ENCODE measurements at regions not wholly inside any gene's neighbourhood (a gene's known extent, or its start where the extent isn't known, plus 50 kb on each side); places are given as distances from the start of the nearest gene placed in this dataset.

DNA sequence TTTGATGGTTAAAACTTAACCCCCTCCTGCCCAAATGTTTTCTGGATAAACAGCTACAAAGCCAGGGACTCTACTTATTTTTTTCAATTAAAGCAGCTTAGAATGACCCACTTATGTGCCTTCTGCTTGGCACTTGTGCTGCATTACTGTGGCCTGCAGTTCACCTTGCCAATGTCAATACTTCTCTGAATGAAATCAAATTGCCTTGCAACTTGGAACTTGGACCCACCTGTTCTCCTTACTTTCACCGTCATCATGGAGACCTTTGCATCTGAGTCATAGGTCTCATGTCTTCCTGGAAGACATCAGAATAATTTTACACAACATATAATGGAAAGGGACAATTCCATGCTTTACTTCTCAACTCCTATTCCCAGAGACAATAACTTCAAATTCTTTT lies 92.1 kb upstream of the FHL2 start:
- WGBS, 2 donors (ENCODE audit: extremely low coverage in 2 of 2, insufficient read length in 2 of 2, insufficient replicate concordance in 1 of 2), result no CpG with 5 or more reads among the region's 1 CpG
- Histone ChIP-seq H3K23ac (ENCODE audit: low read depth, low read length, poor library complexity) (no peak overlapping the region), H3K36me3 (replicated peaks in 1 of 2; ENCODE audit: control insufficient read depth in 2 of 2, insufficient read depth in 2 of 2, low read length in 2 of 2) (no peaks in the 10 kb centered on the region), H3K14ac (ENCODE audit: low read length) (no peak overlapping the region), H2BK120ac (ENCODE audit: low read depth, low read length) (no peak overlapping the region), H3K9me3 (replicated peaks in 1 of 2; ENCODE audit: control insufficient read depth in 2 of 2, insufficient read depth in 1 of 2, low read depth in 1 of 2, low read length in 2 of 2) (peaks cover 0 to 2% of the 10 kb centered on the region in 2 donors), H4K91ac (ENCODE audit: low read depth, low read length, poor library complexity) (no peak overlapping the region), H2BK12ac (ENCODE audit: low read length) (no peak overlapping the region), H3K4me3 (ENCODE audit: low read length in 2 of 2) (no peak overlapping the region), H3K18ac (ENCODE audit: low read length) (no peak overlapping the region), H3K4me2 (ENCODE audit: insufficient read depth, low read length, poor library complexity, severe bottlenecking) (no peak overlapping the region), H4K8ac (ENCODE audit: low read depth, low read length) (no peak overlapping the region), H3K9ac (ENCODE audit: low read depth, low read length, poor library complexity) (no peak overlapping the region), H3K79me1 (ENCODE audit: low read depth, low read length) (no peaks in the 10 kb centered on the region), H2AFZ (ENCODE audit: low read length) (no peak overlapping the region), H3K4me1 (ENCODE audit: control insufficient read depth in 2 of 2, insufficient read depth in 1 of 2, low read depth in 1 of 2, low read length in 2 of 2) (no peaks in the 10 kb centered on the region), H3K27me3 (ENCODE audit: control insufficient read depth in 3 of 3, insufficient read depth in 3 of 3, low read depth in 1 of 3, low read length in 3 of 3) (peaks cover 0 to 2% (median 0%) of the 10 kb centered on the region in 3 experiments), H2BK15ac (ENCODE audit: low read length) (no peak overlapping the region), H3K4ac (ENCODE audit: low read length) (no peak overlapping the region), H3K27ac (replicated peaks; ENCODE audit: low read length) (no peak overlapping the region), H2BK5ac (ENCODE audit: low read length) (no peak overlapping the region), H2AK5ac (ENCODE audit: low read depth, low read length) (no peak overlapping the region)
- DNase-seq (ENCODE audit: low spot score), result no peak

DNA sequence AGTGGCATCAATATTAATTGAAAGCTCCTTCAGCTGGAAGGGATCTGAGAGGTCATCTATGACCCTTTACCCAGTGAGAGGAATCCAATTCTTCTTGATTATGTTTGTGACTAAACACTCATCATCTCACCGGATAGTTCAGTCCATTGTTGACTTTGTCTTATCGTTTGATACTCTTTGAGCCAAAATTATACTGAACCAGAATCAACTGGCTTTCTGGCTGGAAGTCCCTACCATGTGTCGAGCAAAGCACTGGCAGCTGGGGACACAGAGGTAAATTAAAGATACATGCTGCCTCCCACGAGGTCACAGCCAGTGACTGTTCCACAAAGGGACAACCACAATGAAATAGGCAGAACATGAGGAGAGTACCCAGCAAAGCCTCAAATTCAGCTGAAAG lies 91.4 kb upstream of the FHL2 start:
- Histone ChIP-seq H3K9me3 (replicated peaks in 1 of 2; ENCODE audit: control insufficient read depth in 2 of 2, insufficient read depth in 1 of 2, low read depth in 1 of 2, low read length in 2 of 2) (peaks cover 0 to 2% of the 10 kb centered on the region in 2 donors), H2BK15ac (ENCODE audit: low read length) (no peak overlapping the region), H2BK120ac (ENCODE audit: low read depth, low read length) (no peak overlapping the region), H3K4me1 (ENCODE audit: control insufficient read depth in 2 of 2, insufficient read depth in 1 of 2, low read depth in 1 of 2, low read length in 2 of 2) (no peaks in the 10 kb centered on the region), H3K14ac (ENCODE audit: low read length) (no peak overlapping the region), H2BK12ac (ENCODE audit: low read length) (no peak overlapping the region), H3K36me3 (replicated peaks in 1 of 2; ENCODE audit: control insufficient read depth in 2 of 2, insufficient read depth in 2 of 2, low read length in 2 of 2) (no peaks in the 10 kb centered on the region), H3K9ac (ENCODE audit: low read depth, low read length, poor library complexity) (no peak overlapping the region), H3K18ac (ENCODE audit: low read length) (no peak overlapping the region), H3K27ac (replicated peaks; ENCODE audit: low read length) (no peak overlapping the region), H3K4me3 (ENCODE audit: low read length in 2 of 2) (no peak overlapping the region), H3K4me2 (ENCODE audit: insufficient read depth, low read length, poor library complexity, severe bottlenecking) (no peak overlapping the region), H4K91ac (ENCODE audit: low read depth, low read length, poor library complexity) (no peak overlapping the region), H2AK5ac (ENCODE audit: low read depth, low read length) (no peak overlapping the region), H3K79me1 (ENCODE audit: low read depth, low read length) (no peaks in the 10 kb centered on the region), H2BK5ac (ENCODE audit: low read length) (no peak overlapping the region), H3K23ac (ENCODE audit: low read depth, low read length, poor library complexity) (no peak overlapping the region), H3K4ac (ENCODE audit: low read length) (no peak overlapping the region), H3K27me3 (ENCODE audit: control insufficient read depth in 3 of 3, insufficient read depth in 3 of 3, low read depth in 1 of 3, low read length in 3 of 3) (peaks cover 0 to 2% (median 0%) of the 10 kb centered on the region in 3 experiments), H4K8ac (ENCODE audit: low read depth, low read length) (no peak overlapping the region), H2AFZ (ENCODE audit: low read length) (no peak overlapping the region)
- WGBS, 2 donors (ENCODE audit: extremely low coverage in 2 of 2, insufficient read length in 2 of 2, insufficient replicate concordance in 1 of 2), result no CpG with 5 or more reads among the region's 4 CpGs
- no peak for DNase-seq (ENCODE audit: low spot score)

GRCh38 chr2:105489168-105489878 lies 90.5 kb upstream of the FHL2 start:
- WGBS, 2 donors (ENCODE audit: extremely low coverage in 2 of 2, insufficient read length in 2 of 2, insufficient replicate concordance in 1 of 2), result no CpG with 5 or more reads among the region's 3 CpGs
- Histone ChIP-seq H2AK5ac (ENCODE audit: low read depth, low read length) (no peak overlapping the region), H3K4me2 (ENCODE audit: insufficient read depth, low read length, poor library complexity, severe bottlenecking) (no peak overlapping the region), H2BK5ac (ENCODE audit: low read length) (no peak overlapping the region), H3K9ac (ENCODE audit: low read depth, low read length, poor library complexity) (no peak overlapping the region), H3K27ac (replicated peaks; ENCODE audit: low read length) (no peak overlapping the region), H3K4me3 (ENCODE audit: low read length in 2 of 2) (no peak overlapping the region), H3K4ac (ENCODE audit: low read length) (no peak overlapping the region), H4K91ac (ENCODE audit: low read depth, low read length, poor library complexity) (no peak overlapping the region), H3K36me3 (replicated peaks in 1 of 2; ENCODE audit: control insufficient read depth in 2 of 2, insufficient read depth in 2 of 2, low read length in 2 of 2) (no peaks in the 10 kb centered on the region), H2BK12ac (ENCODE audit: low read length) (no peak overlapping the region), H3K23ac (ENCODE audit: low read depth, low read length, poor library complexity) (no peak overlapping the region), H3K4me1 (ENCODE audit: control insufficient read depth in 2 of 2, insufficient read depth in 1 of 2, low read depth in 1 of 2, low read length in 2 of 2) (no peaks in the 10 kb centered on the region), H2BK15ac (ENCODE audit: low read length) (no peak overlapping the region), H3K79me1 (ENCODE audit: low read depth, low read length) (no peaks in the 10 kb centered on the region), H3K18ac (ENCODE audit: low read length) (no peak overlapping the region), H2BK120ac (ENCODE audit: low read depth, low read length) (no peak overlapping the region), H3K14ac (ENCODE audit: low read length) (no peak overlapping the region), H2AFZ (ENCODE audit: low read length) (no peak overlapping the region), H3K9me3 (replicated peaks in 1 of 2; ENCODE audit: control insufficient read depth in 2 of 2, insufficient read depth in 1 of 2, low read depth in 1 of 2, low read length in 2 of 2) (peaks cover 0 to 2% of the 10 kb centered on the region in 2 donors), H4K8ac (ENCODE audit: low read depth, low read length) (no peak overlapping the region), H3K27me3 (ENCODE audit: control insufficient read depth in 3 of 3, insufficient read depth in 3 of 3, low read depth in 1 of 3, low read length in 3 of 3) (peaks cover 0 to 2% (median 0%) of the 10 kb centered on the region in 3 experiments)
- DNase-seq (ENCODE audit: low spot score), result no peak

- Histone ChIP-seq H2AFZ (ENCODE audit: low read length) (no peak overlapping the region), H3K4ac (ENCODE audit: low read length) (no peak overlapping the region), H4K8ac (ENCODE audit: low read depth, low read length) (no peak overlapping the region), H3K9ac (ENCODE audit: low read depth, low read length, poor library complexity) (no peak overlapping the region), H3K36me3 (replicated peaks in 1 of 2; ENCODE audit: control insufficient read depth in 2 of 2, insufficient read depth in 2 of 2, low read length in 2 of 2) (no peaks in the 10 kb centered on the region), H3K18ac (ENCODE audit: low read length) (no peak overlapping the region), H2BK120ac (ENCODE audit: low read depth, low read length) (no peak overlapping the region), H3K14ac (ENCODE audit: low read length) (no peak overlapping the region), H3K23ac (ENCODE audit: low read depth, low read length, poor library complexity) (no peak overlapping the region), H3K9me3 (replicated peaks in 1 of 2; ENCODE audit: control insufficient read depth in 2 of 2, insufficient read depth in 1 of 2, low read depth in 1 of 2, low read length in 2 of 2) (peaks cover 0 to 2% of the 10 kb centered on the region in 2 donors), H3K79me1 (ENCODE audit: low read depth, low read length) (no peaks in the 10 kb centered on the region), H2AK5ac (ENCODE audit: low read depth, low read length) (no peak overlapping the region), H3K4me3 (ENCODE audit: low read length in 2 of 2) (no peak overlapping the region), H3K27me3 (ENCODE audit: control insufficient read depth in 3 of 3, insufficient read depth in 3 of 3, low read depth in 1 of 3, low read length in 3 of 3) (peaks cover 0 to 2% (median 0%) of the 10 kb centered on the region in 3 experiments), H2BK15ac (ENCODE audit: low read length) (no peak overlapping the region), H3K27ac (replicated peaks; ENCODE audit: low read length) (no peak overlapping the region), H3K4me1 (ENCODE audit: control insufficient read depth in 2 of 2, insufficient read depth in 1 of 2, low read depth in 1 of 2, low read length in 2 of 2) (peaks cover 0 to 2% of the 10 kb centered on the region in 2 donors), H4K91ac (ENCODE audit: low read depth, low read length, poor library complexity) (no peak overlapping the region), H3K4me2 (ENCODE audit: insufficient read depth, low read length, poor library complexity, severe bottlenecking) (no peak overlapping the region), H2BK12ac (ENCODE audit: low read length) (no peak overlapping the region), H2BK5ac (ENCODE audit: low read length) (no peak overlapping the region)
- WGBS, 2 donors (ENCODE audit: extremely low coverage in 2 of 2, insufficient read length in 2 of 2, insufficient replicate concordance in 1 of 2), result no CpG with 5 or more reads among the region's 8 CpGs
- DNase-seq (ENCODE audit: low spot score), result no peak
These were observed 89.4 kb upstream of the FHL2 start for GRCh38 chr2:105488285-105488684.
